NB4 (cell line): ENCODE measurements at regions not wholly inside any gene's neighbourhood (a gene's known extent, or its start where the extent isn't known, plus 50 kb on each side); places are given as distances from the start of the nearest gene placed in this dataset.

Experiments used
- DNase-seq: peaks from one replicate; pipeline ENCODE4 v3.0.0; 2010; ENCODE audit warnings: low read depth
- H3K4me3 ChIP-seq: one replicate; pipeline ENCODE4 v1.5.1; 2011; ENCODE audit warnings: mild to moderate bottlenecking, low read depth, low read length, moderate library complexity
- CTCF ChIP-seq: IDR thresholded peaks from one replicate; pipeline ENCODE4 v1.5.1; 2012; ENCODE audit warnings: low read depth, low read length
- MAX ChIP-seq: IDR thresholded peaks from 2 replicates; pipeline ENCODE4 v1.6.1; 2011; ENCODE audit warnings: low read depth, low read length
- MYC ChIP-seq: IDR thresholded peaks from 2 replicates; pipeline ENCODE4 v1.6.1; 2011; ENCODE audit warnings: low read depth, low read length
- POLR2A ChIP-seq: IDR thresholded peaks from 2 replicates; pipeline ENCODE4 v1.6.1; 2011; ENCODE audit warnings: mild to moderate bottlenecking; ENCODE audit not compliant: insufficient read length; ENCODE audit errors: extremely low read depth

GRCh38 chr6:66057034-66057433 is 350.0 kb upstream of the EYS start:
- TF ChIP-seq CTCF (no peak), MAX (no peak), POLR2A (no peak), MYC (no peak)
- DNase-seq = no peak
- H3K4me3 ChIP-seq = no peak overlapping the region

GRCh38 chr6:66054967-66055366 is 347.9 kb upstream of the EYS start:
- no peak for DNase-seq
- H3K4me3 ChIP-seq = no peak overlapping the region
- no peak for TF ChIP-seq CTCF
- no peak for TF ChIP-seq MYC
- no peak for TF ChIP-seq MAX
- no peak for TF ChIP-seq POLR2A

GRCh38 chr6:66051812-66052211 is 344.8 kb upstream of the EYS start:
- no peak overlapping the region for H3K4me3 ChIP-seq
- TF ChIP-seq POLR2A = no peak
- TF ChIP-seq MAX = no peak
- no peak for TF ChIP-seq MYC
- no peak for TF ChIP-seq CTCF
- DNase-seq = no peak

GRCh38 chr6:66048684-66049474 is 341.9 kb upstream of the EYS start:
- DNase-seq = no peak
- no peak overlapping the region for H3K4me3 ChIP-seq
- TF ChIP-seq CTCF (no peak), MYC (no peak), POLR2A (no peak), MAX (no peak)

- no peak overlapping the region for H3K4me3 ChIP-seq
- no peak for TF ChIP-seq POLR2A
- no peak for TF ChIP-seq MYC
- no peak for TF ChIP-seq MAX
- no peak for TF ChIP-seq CTCF
- no peak for DNase-seq
Measured at GRCh38 chr6:66032626-66033025, 325.6 kb upstream of the EYS start.
